SK-N-SH (cell line): ENCODE measurements at regions not wholly inside any gene's neighbourhood (a gene's known extent, or its start where the extent isn't known, plus 50 kb on each side); places are given as distances from the start of the nearest gene placed in this dataset.

ENCODE experiments used
- CTCF ChIP-seq: fragments of 200-600 bp; sonication (generic); IDR thresholded peaks from 2 replicates; pipeline ENCODE4 v1.6.1; 2017; ENCODE audit warnings: antibody characterized with exemption, mild to moderate bottlenecking, moderate library complexity
- ELF1 ChIP-seq: IDR thresholded peaks from 2 replicates; pipeline ENCODE4 v1.4.0; 2012
- MAX ChIP-seq: IDR thresholded peaks from 2 replicates; pipeline ENCODE4 v1.4.0; 2012; ENCODE audit warnings: low read depth
- MXI1 ChIP-seq: IDR thresholded peaks from 2 replicates; pipeline ENCODE4 v1.6.1; 2012; ENCODE audit warnings: mild to moderate bottlenecking, low read depth, low read length, improper control_type of control experiment
- RCOR1 ChIP-seq: fragments of 150-350 bp; IDR thresholded peaks from 2 replicates; pipeline ENCODE4 v1.6.1; 2017; ENCODE audit warnings: antibody characterized with exemption, low read length
- YY1 ChIP-seq: IDR thresholded peaks from 2 replicates; pipeline ENCODE4 v1.4.0; 2012; ENCODE audit warnings: low read depth, mild to moderate bottlenecking
- ZBTB33 ChIP-seq: IDR thresholded peaks from 2 replicates; pipeline ENCODE4 v1.4.0; 2012; ENCODE audit warnings: low read depth, borderline replicate concordance

- no peak for TF ChIP-seq RCOR1
- no peak for TF ChIP-seq ZBTB33
- no peak for TF ChIP-seq MXI1
- no peak for TF ChIP-seq ELF1
- no peak for TF ChIP-seq CTCF
- no peak for TF ChIP-seq YY1
- no peak for TF ChIP-seq MAX
These were observed 513.2 kb upstream of the PHF14 start for GRCh38 chr7:10460474-10460873.
